HL-60 (cell line): ENCODE measurements at regions not wholly inside any gene's neighbourhood (a gene's known extent, or its start where the extent isn't known, plus 50 kb on each side); places are given as distances from the start of the nearest gene placed in this dataset.

Source experiments
- GABPA ChIP-seq: IDR thresholded peaks from 2 replicates; pipeline ENCODE4 v1.6.1; 2012; ENCODE audit warnings: low read depth
- POLR2AphosphoS5 ChIP-seq: IDR thresholded peaks from 2 replicates; pipeline ENCODE4 v1.6.1; 2012; ENCODE audit warnings: low read depth
- SPI1 ChIP-seq: IDR thresholded peaks from 2 replicates; pipeline ENCODE4 v1.6.1; 2012; ENCODE audit warnings: low read depth, mild to moderate bottlenecking, borderline replicate concordance
- TF ChIP-seq, protein P1 (sequence below): IDR thresholded peaks from one replicate; pipeline ENCODE4 v1.5.1; 2011; ENCODE audit warnings: low read length, control low read depth, inconsistent platforms; ENCODE audit not compliant: insufficient read depth
- TF ChIP-seq, protein P2 (sequence below): IDR thresholded peaks from 2 replicates; pipeline ENCODE4 v1.6.1; 2012; ENCODE audit warnings: low read depth; ENCODE audit not compliant: insufficient replicate concordance

GRCh38 chr18:38406607-38407006 lies 841.0 kb upstream of the CELF4 start:
- TF ChIP-seq, protein P1, sequence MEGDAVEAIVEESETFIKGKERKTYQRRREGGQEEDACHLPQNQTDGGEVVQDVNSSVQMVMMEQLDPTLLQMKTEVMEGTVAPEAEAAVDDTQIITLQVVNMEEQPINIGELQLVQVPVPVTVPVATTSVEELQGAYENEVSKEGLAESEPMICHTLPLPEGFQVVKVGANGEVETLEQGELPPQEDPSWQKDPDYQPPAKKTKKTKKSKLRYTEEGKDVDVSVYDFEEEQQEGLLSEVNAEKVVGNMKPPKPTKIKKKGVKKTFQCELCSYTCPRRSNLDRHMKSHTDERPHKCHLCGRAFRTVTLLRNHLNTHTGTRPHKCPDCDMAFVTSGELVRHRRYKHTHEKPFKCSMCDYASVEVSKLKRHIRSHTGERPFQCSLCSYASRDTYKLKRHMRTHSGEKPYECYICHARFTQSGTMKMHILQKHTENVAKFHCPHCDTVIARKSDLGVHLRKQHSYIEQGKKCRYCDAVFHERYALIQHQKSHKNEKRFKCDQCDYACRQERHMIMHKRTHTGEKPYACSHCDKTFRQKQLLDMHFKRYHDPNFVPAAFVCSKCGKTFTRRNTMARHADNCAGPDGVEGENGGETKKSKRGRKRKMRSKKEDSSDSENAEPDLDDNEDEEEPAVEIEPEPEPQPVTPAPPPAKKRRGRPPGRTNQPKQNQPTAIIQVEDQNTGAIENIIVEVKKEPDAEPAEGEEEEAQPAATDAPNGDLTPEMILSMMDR, result no peak
- TF ChIP-seq, protein P2, sequence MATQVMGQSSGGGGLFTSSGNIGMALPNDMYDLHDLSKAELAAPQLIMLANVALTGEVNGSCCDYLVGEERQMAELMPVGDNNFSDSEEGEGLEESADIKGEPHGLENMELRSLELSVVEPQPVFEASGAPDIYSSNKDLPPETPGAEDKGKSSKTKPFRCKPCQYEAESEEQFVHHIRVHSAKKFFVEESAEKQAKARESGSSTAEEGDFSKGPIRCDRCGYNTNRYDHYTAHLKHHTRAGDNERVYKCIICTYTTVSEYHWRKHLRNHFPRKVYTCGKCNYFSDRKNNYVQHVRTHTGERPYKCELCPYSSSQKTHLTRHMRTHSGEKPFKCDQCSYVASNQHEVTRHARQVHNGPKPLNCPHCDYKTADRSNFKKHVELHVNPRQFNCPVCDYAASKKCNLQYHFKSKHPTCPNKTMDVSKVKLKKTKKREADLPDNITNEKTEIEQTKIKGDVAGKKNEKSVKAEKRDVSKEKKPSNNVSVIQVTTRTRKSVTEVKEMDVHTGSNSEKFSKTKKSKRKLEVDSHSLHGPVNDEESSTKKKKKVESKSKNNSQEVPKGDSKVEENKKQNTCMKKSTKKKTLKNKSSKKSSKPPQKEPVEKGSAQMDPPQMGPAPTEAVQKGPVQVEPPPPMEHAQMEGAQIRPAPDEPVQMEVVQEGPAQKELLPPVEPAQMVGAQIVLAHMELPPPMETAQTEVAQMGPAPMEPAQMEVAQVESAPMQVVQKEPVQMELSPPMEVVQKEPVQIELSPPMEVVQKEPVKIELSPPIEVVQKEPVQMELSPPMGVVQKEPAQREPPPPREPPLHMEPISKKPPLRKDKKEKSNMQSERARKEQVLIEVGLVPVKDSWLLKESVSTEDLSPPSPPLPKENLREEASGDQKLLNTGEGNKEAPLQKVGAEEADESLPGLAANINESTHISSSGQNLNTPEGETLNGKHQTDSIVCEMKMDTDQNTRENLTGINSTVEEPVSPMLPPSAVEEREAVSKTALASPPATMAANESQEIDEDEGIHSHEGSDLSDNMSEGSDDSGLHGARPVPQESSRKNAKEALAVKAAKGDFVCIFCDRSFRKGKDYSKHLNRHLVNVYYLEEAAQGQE, result no peak
- TF ChIP-seq POLR2AphosphoS5 (no peak), SPI1 (no peak), GABPA (no peak)
